HepG2 (cell line): ENCODE measurements at regions not wholly inside any gene's neighbourhood (a gene's known extent, or its start where the extent isn't known, plus 50 kb on each side); places are given as distances from the start of the nearest gene placed in this dataset.

Experiments
- ATAC-seq: fragments of 200-7000 bp; cut with Tn5 transposase; 3 replicates; pipeline ENCODE4 v1.9.1; 2020; ENCODE audit warnings: mild to moderate bottlenecking, moderate library complexity
- BruUV-seq: library from RNA; stranded (reverse); fragments of 400-500 nt; replicated peaks from 2 replicates; lab custom pipeline; 2021; lab: Mats Ljungman, UMichigan
- CTCF ChIA-PET: fragments of 300-600 bp; formaldehyde crosslinking; extraction: SDS; loops from one replicate; lab custom pipeline; 2021; ENCODE audit warnings: low total read pairs, inconsistent platforms, low intra/inter-chr PET ratio; lab: Yijun Ruan, JAX
- POLR2A ChIA-PET: fragments of 350-600 bp; sonication (Branson Sonifier 250); formaldehyde crosslinking; loops from one replicate; lab custom pipeline; 2020; ENCODE audit warnings: antibody characterized with exemption, inconsistent platforms; lab: Yijun Ruan, JAX
- DNase-seq: peaks from one replicate; pipeline ENCODE4 v3.0.0-alpha.2; 2015; ENCODE audit warnings: low spot score
- FAIRE-seq: peaks from 3 replicates; lab custom pipeline; 2011; peaks lifted over from hg19 to GRCh38; lab: Jason Lieb, UNC
- H2AFZ ChIP-seq: one replicate; pipeline ENCODE4 v1.6.1; 2011; ENCODE audit warnings: low read length, inconsistent platforms
- H3K27ac ChIP-seq: fragments of 300-600 bp; 3 replicates; pipeline ENCODE4 v1.8.0; 2011; ENCODE audit warnings: mixed run types, mild to moderate bottlenecking, mixed read lengths, low read length, inconsistent platforms; ENCODE audit not compliant: insufficient read depth; ENCODE audit errors: extremely low read length
- H3K27me3 ChIP-seq, 2 experiments: fragments of 200-600 bp in 1 of 2; 2 replicates in 1 of 2; 3 replicates in 1 of 2; pipeline versions ENCODE4 v1.6.0 to v1.8.0; 2011; ENCODE audit warnings: low read length in 2 of 2, mild to moderate bottlenecking in 2 of 2, moderate library complexity in 2 of 2, inconsistent platforms in 1 of 2; ENCODE audit not compliant: insufficient read depth in 2 of 2, control insufficient read depth in 1 of 2
- H3K36me3 ChIP-seq, 2 experiments: fragments of 200-600 bp in 1 of 2; replicated peaks in 1 of 2; 2 replicates in 1 of 2; 3 replicates in 1 of 2; pipeline versions ENCODE4 v1.5.1 to v1.8.0; 2011; ENCODE audit warnings: low read length in 2 of 2, inconsistent platforms in 1 of 2; ENCODE audit not compliant: insufficient read depth in 2 of 2, control insufficient read depth in 1 of 2
- H3K4me1 ChIP-seq: 2 replicates; pipeline ENCODE4 v1.5.1; 2012; ENCODE audit warnings: low read length, inconsistent platforms; ENCODE audit not compliant: insufficient read depth
- H3K4me2 ChIP-seq: 2 replicates; pipeline ENCODE4 v1.6.0; 2011; ENCODE audit warnings: low read depth, low read length, inconsistent platforms
- H3K4me3 ChIP-seq, 3 experiments: fragments of 200-600 bp in 1 of 3; sonication (generic), shearing (Covaris generic) in 1 of 3; replicated peaks in 1 of 3; 2 replicates each; pipeline ENCODE4 v1.5.1; 2011 to 2016; ENCODE audit warnings: low read length in 3 of 3, inconsistent platforms in 2 of 3, low read depth in 2 of 3, mild to moderate bottlenecking in 2 of 3, control low read depth in 1 of 3, mixed read lengths in 1 of 3; ENCODE audit not compliant: insufficient read depth in 1 of 3
- H3K79me2 ChIP-seq: one replicate; pipeline ENCODE4 v1.6.1; 2011; ENCODE audit warnings: low read length, inconsistent platforms; ENCODE audit not compliant: insufficient read depth
- H3K9ac ChIP-seq: 2 replicates; pipeline ENCODE4 v1.6.0; 2011; ENCODE audit warnings: mild to moderate bottlenecking, low read depth, low read length, inconsistent platforms; ENCODE audit not compliant: insufficient read depth
- H3K9me3 ChIP-seq: 2 replicates; pipeline ENCODE4 v1.5.1; 2012; ENCODE audit warnings: mild to moderate bottlenecking, low read length
- H4K20me1 ChIP-seq: 2 replicates; pipeline ENCODE4 v1.6.0; 2011; ENCODE audit warnings: inconsistent platforms, mild to moderate bottlenecking, low read length, moderate library complexity; ENCODE audit not compliant: insufficient read depth
- ATF3 ChIP-seq: sonication (generic); formaldehyde crosslinking; IDR thresholded peaks from 2 replicates; pipeline ENCODE4 v1.4.0; 2020; ENCODE audit warnings: missing genetic modification reagents
- CC2D1A ChIP-seq: sonication (generic); formaldehyde crosslinking; IDR thresholded peaks from 2 replicates; pipeline ENCODE4 v1.8.1; 2023; ENCODE audit warnings: mild to moderate bottlenecking, missing genetic modification reagents
- CHD4 ChIP-seq: fragments of 200-600 bp; sonication (generic); IDR thresholded peaks from 2 replicates; pipeline ENCODE4 v1.7.0; 2017; ENCODE audit warnings: mild to moderate bottlenecking, low read length, borderline replicate concordance
- FIP1L1 ChIP-seq: fragments of 200-400 bp; formaldehyde crosslinking; IDR thresholded peaks from 2 replicates; pipeline ENCODE4 v1.6.1; 2018; ENCODE audit warnings: low read depth, mild to moderate bottlenecking, low read length, moderate library complexity, borderline replicate concordance; ENCODE audit not compliant: insufficient read depth
- GLI4 ChIP-seq: sonication (generic); formaldehyde crosslinking; IDR thresholded peaks from 2 replicates; pipeline ENCODE4 v1.5.1; 2020; ENCODE audit warnings: missing genetic modification reagents, mild to moderate bottlenecking, moderate library complexity, borderline replicate concordance
- KDM1A ChIP-seq: IDR thresholded peaks from 2 replicates; pipeline ENCODE4 v1.6.1; 2016; ENCODE audit warnings: missing compliant biosample characterization
- KDM5B ChIP-seq: sonication (generic); formaldehyde crosslinking; IDR thresholded peaks from 2 replicates; pipeline ENCODE4 v1.4.0; 2020; ENCODE audit warnings: missing genetic modification reagents, mild to moderate bottlenecking, borderline replicate concordance
- MIXL1 ChIP-seq: IDR thresholded peaks from 2 replicates; pipeline ENCODE4 v1.6.1; 2016
- NCOR1 ChIP-seq: fragments of 200-600 bp; sonication (generic); IDR thresholded peaks from 2 replicates; pipeline ENCODE4 v1.7.0; 2017; ENCODE audit warnings: antibody characterized with exemption, low read length, borderline replicate concordance
- PRDM10 ChIP-seq: sonication (generic); formaldehyde crosslinking; IDR thresholded peaks from 2 replicates; pipeline ENCODE4 v1.4.0; 2020; ENCODE audit warnings: low read depth, missing genetic modification reagents
- RAD21 ChIP-seq: fragments of 450-650 bp; formaldehyde crosslinking; IDR thresholded peaks from 2 replicates; pipeline ENCODE4 v1.5.0; 2020; ENCODE audit warnings: mild to moderate bottlenecking
- SMARCC2 ChIP-seq: fragments of 450-650 bp; IDR thresholded peaks from 2 replicates; pipeline ENCODE4 v1.6.1; 2017; ENCODE audit warnings: antibody characterized with exemption, mild to moderate bottlenecking
- TBX2 ChIP-seq: sonication (generic); formaldehyde crosslinking; IDR thresholded peaks from 2 replicates; pipeline ENCODE4 v1.5.0; 2020; ENCODE audit warnings: missing genetic modification reagents, mild to moderate bottlenecking, borderline replicate concordance
- TGIF2 ChIP-seq: IDR thresholded peaks from 2 replicates; pipeline ENCODE4 v1.6.1; 2016; ENCODE audit warnings: control low read depth, missing compliant biosample characterization
- ZBTB42 ChIP-seq: sonication (generic); formaldehyde crosslinking; IDR thresholded peaks from 2 replicates; pipeline ENCODE4 v1.5.0; 2020; ENCODE audit warnings: mild to moderate bottlenecking, missing genetic modification reagents
- ZNF362 ChIP-seq: sonication (generic); formaldehyde crosslinking; IDR thresholded peaks from 2 replicates; pipeline ENCODE4 v1.4.0; 2020; ENCODE audit warnings: missing genetic modification reagents, mild to moderate bottlenecking, borderline replicate concordance
- ZNF446 ChIP-seq: sonication (generic); formaldehyde crosslinking; IDR thresholded peaks from 2 replicates; pipeline ENCODE4 v1.5.0; 2020; ENCODE audit warnings: mild to moderate bottlenecking, missing genetic modification reagents
- ZNF510 ChIP-seq: sonication (generic); formaldehyde crosslinking; IDR thresholded peaks from 2 replicates; pipeline ENCODE4 v1.4.0; 2020; ENCODE audit warnings: low read depth, mild to moderate bottlenecking, missing genetic modification reagents
- ZNF530 ChIP-seq: sonication (generic); formaldehyde crosslinking; IDR thresholded peaks from 2 replicates; pipeline ENCODE4 v1.5.0; 2020; ENCODE audit warnings: low read depth, mild to moderate bottlenecking, missing genetic modification reagents
- ZNF616 ChIP-seq: sonication (generic); formaldehyde crosslinking; IDR thresholded peaks from 2 replicates; pipeline ENCODE4 v1.5.0; 2020; ENCODE audit warnings: low read depth, mild to moderate bottlenecking, missing genetic modification reagents
- WGBS: methylation state at CpG from one replicate; pipeline ENCODE4 v1.1.6; 2017; ENCODE audit warnings: low lambda C conversion rate; 5-methylcytosine and 5-hydroxymethylcytosine counted together
- in situ Hi-C: cut with HindIII; loops from 2 replicates; pipeline ENCODE4 v1.10.0; 2017; ENCODE audit warnings: low pct_unique_long_range_greater_than_20kb; ENCODE audit not compliant: extremely low pct_ligation_motif_present
- intact Hi-C: fragments of 100-400 bp; cut with micrococcal nuclease; formaldehyde crosslinking; loops from one replicate; pipeline ENCODE4 v1.10.0; 2022; ENCODE audit not compliant: unreplicated experiment

- TF ChIP-seq PRDM10 (CRISPR knock-in tag) (no peak), TBX2 (no peak), CC2D1A (CRISPR knock-in tag) (no peak), MIXL1 (no peak), ZNF530 (no peak), ZNF446 (CRISPR knock-in tag) (no peak), KDM5B (CRISPR knock-in tag) (no peak), FIP1L1 (no peak), NCOR1 (no peak)
Measured at GRCh38 chr10:28776519-28776918, 99.2 kb downstream of the BAMBI start (continued).

- Histone ChIP-seq H3K27ac (no peak overlapping the region), H3K4me3 (no peak overlapping the region), H3K9ac (no peak overlapping the region), H3K27me3 (no peaks in the 10 kb centered on the region), H3K4me2 (no peak overlapping the region), H3K9me3 (no peaks in the 10 kb centered on the region), H3K36me3 (no peaks in the 10 kb centered on the region), H3K79me2 (no peaks in the 10 kb centered on the region), H4K20me1 (no peaks in the 10 kb centered on the region), H2AFZ (no peak overlapping the region), H3K4me1 (peaks cover 31% of the 10 kb centered on the region)
- ChIA-PET CTCF (no interaction called here), POLR2A (no interaction called here)
- WGBS, result 45% methylated on average over 2 of the region's 2 CpGs
- in situ Hi-C loops, result no loop called here
- ATAC-seq, result no peak
- no TSS peak for BruUV-seq
- DNase-seq, result no peak
- intact Hi-C loops, result loop anchor here (10.0 kb wide), 1 partner anchor 1043 kb away; no protein-coding TSS in a partner anchor
- no peak for FAIRE-seq
- no peak for TF ChIP-seq ZNF616 (CRISPR knock-in tag)
- no peak for TF ChIP-seq GLI4 (CRISPR knock-in tag)
- no peak for TF ChIP-seq ZNF362
- no peak for TF ChIP-seq KDM1A (CRISPR knock-in tag)
- no peak for TF ChIP-seq SMARCC2
- no peak for TF ChIP-seq ZNF510
- TF ChIP-seq ATF3 (CRISPR knock-in tag), result no peak
- no peak for TF ChIP-seq TGIF2
- TF ChIP-seq CHD4, result no peak
- no peak for TF ChIP-seq ZBTB42 (CRISPR knock-in tag)
- TF ChIP-seq RAD21 (CRISPR knock-in tag), result no peak
Measured at GRCh38 chr10:28777911-28778310, 100.6 kb downstream of the BAMBI start.
